Activated naive CD8-positive, alpha-beta T cell (primary cell): ENCODE measurements at regions not wholly inside any gene's neighbourhood (a gene's known extent, or its start where the extent isn't known, plus 50 kb on each side); places are given as distances from the start of the nearest gene placed in this dataset.

Experiments
- H3K27ac Mint-ChIP-seq: one replicate; pipeline ENCODE4 v1.8.0; 2021; ENCODE audit warnings: mixed read lengths
- H3K27me3 Mint-ChIP-seq: one replicate; pipeline ENCODE4 v1.8.0; 2021; ENCODE audit warnings: mixed read lengths
- H3K36me3 Mint-ChIP-seq: one replicate; pipeline ENCODE4 v1.8.0; 2021; ENCODE audit warnings: mixed read lengths
- H3K4me1 Mint-ChIP-seq: one replicate; pipeline ENCODE4 v1.8.0; 2021; ENCODE audit warnings: low read depth, mixed read lengths
- H3K4me3 Mint-ChIP-seq: one replicate; pipeline ENCODE4 v1.8.0; 2021; ENCODE audit warnings: mild to moderate bottlenecking, mixed read lengths
- H3K9me3 Mint-ChIP-seq: one replicate; pipeline ENCODE4 v1.8.0; 2021; ENCODE audit warnings: low read depth, mixed read lengths

DNA sequence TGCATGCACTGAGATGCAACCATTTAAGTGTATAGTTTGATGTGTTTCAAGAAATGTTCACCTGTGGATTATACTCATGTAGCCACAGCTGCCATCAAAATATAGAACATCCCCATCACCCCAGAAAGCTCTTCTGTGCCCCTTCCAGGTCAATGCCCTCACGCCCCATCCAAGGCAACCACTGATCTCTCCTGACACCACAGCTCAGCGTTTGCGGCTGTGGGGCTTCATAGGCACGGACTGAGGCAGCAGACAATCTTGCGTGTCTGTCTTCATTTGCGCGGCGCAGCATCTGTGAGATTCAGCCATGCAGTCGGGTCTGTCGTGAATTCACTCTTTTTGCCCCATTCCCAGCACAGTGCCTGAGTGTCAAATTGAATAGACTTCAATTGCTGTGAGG, 153.8 kb upstream of the UQCRFS1 start:
- H3K9me3 Mint-ChIP-seq = peaks cover 4% of the 10 kb centered on the region
- H3K4me3 Mint-ChIP-seq = no peak overlapping the region
- no peaks in the 10 kb centered on the region for H3K36me3 Mint-ChIP-seq
- H3K27ac Mint-ChIP-seq = no peak overlapping the region
- no peaks in the 10 kb centered on the region for H3K4me1 Mint-ChIP-seq
- peaks cover 28% of the 10 kb centered on the region for H3K27me3 Mint-ChIP-seq

DNA sequence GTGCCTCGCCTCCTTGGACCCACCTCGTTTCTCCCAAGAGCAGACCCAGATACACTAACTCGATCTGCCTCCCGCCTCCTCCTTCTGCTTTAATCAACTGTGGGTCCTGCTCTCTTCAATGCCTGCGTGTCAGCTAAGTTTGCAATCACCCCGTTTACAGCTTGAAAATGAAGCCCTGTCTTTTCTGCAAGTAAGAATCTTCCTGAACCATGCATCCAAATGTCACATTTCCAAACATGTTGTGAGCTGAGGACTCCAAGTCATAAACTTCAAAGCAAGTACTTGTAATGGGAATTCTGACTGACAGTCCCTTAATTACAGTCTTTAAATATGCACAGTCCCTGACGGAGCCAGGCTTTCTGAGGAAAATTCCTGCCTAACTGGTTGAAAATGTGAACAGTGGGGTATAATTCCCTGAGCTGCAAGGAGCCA, 154.9 kb upstream of the UQCRFS1 start:
- no peaks in the 10 kb centered on the region for H3K4me1 Mint-ChIP-seq
- peaks cover 26% of the 10 kb centered on the region for H3K27me3 Mint-ChIP-seq
- no peaks in the 10 kb centered on the region for H3K9me3 Mint-ChIP-seq

DNA sequence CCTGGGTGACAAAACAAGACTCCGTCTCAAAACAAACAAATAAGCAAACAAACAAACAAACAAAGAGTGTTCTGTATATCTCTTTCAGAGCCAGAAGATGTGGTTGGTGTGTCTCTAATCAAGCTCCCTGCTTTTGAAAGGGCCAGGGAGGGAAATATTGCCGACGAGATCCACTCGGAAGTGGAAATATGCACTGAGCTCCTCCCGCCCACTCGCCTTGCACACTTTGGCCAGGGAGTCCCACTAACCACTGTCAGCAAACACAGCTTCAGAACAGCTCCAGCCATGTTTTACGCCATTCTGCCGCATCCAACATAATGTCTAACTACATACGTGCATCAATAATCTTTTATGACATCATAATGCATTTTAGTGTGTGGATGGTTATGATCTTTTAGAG, 155.5 kb upstream of the VSTM2B start:
- H3K36me3 Mint-ChIP-seq = no peaks in the 10 kb centered on the region
- H3K27me3 Mint-ChIP-seq = peaks cover 23% of the 10 kb centered on the region
- H3K27ac Mint-ChIP-seq = no peak overlapping the region
- no peaks in the 10 kb centered on the region for H3K4me1 Mint-ChIP-seq
- H3K4me3 Mint-ChIP-seq = no peak overlapping the region
- H3K9me3 Mint-ChIP-seq = no peaks in the 10 kb centered on the region

More for the DNA sequence above, 154.9 kb upstream of the UQCRFS1 start:
- H3K4me3 Mint-ChIP-seq = no peak overlapping the region
- H3K27ac Mint-ChIP-seq = no peak overlapping the region
- H3K36me3 Mint-ChIP-seq = no peaks in the 10 kb centered on the region

DNA sequence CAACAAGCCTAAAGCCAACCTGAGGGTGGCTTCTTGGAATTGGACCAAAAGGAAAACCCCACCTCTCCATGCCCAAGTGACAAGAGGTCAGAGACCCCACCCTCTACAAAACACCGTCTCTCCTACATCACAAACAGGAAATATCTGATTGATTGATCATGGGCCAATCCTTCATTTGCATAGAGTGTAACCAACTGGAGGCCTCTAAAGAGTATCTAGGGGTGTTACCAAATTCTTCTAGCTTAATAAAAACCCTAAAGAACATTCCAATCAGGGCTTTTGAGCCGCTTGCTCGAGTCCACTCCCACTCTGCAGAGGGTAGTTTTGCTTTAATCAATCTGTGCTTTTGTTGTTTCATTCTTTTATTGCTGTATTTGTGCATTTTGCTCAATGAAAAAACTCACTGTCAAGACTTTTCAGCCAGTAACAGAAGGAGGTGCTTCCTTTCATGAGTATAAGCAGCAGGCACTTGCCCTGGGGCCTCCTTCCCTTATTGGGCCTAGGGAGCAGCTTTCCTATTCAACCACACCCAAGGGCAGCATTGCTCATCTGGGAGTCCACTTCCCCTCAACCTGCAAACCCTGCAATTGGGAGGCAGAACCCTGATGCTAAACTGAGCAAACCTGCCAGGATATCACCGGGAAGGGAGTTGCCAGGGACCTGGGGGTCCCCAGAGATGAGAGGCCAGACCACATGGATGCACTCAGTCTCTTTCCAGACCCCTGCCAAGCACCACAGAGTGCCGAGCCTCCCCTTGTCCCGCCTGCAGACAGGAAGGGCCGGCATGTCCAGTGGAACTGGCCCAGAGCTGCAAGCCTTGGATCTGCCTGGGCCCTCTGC, 154.3 kb upstream of the VSTM2B start:
- H3K9me3 Mint-ChIP-seq = no peaks in the 10 kb centered on the region
- no peak overlapping the region for H3K27ac Mint-ChIP-seq
- H3K36me3 Mint-ChIP-seq = no peaks in the 10 kb centered on the region
- H3K4me1 Mint-ChIP-seq = no peaks in the 10 kb centered on the region
- H3K4me3 Mint-ChIP-seq = no peak overlapping the region
- H3K27me3 Mint-ChIP-seq = peaks cover 17% of the 10 kb centered on the region

DNA sequence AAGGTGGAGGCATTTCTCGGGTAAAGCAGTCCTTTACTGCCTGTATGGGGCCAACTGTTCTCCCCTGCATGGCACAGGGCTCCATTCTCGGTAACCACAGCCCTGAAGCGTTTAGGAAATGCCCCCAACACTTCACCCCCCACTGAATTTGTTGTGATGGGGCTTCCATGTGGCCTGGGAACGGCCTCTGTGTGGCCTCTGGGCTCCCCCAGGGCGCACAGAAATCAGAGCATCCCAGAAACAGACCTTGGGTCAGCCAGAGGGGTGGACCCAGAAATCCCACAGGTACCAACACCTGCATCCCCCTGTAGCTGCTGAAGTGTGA, 153.7 kb upstream of the VSTM2B start:
- H3K36me3 Mint-ChIP-seq = no peaks in the 10 kb centered on the region
- no peaks in the 10 kb centered on the region for H3K4me1 Mint-ChIP-seq
- H3K9me3 Mint-ChIP-seq = no peaks in the 10 kb centered on the region
- no peak overlapping the region for H3K4me3 Mint-ChIP-seq
- H3K27me3 Mint-ChIP-seq = peaks cover 13% of the 10 kb centered on the region
- H3K27ac Mint-ChIP-seq = no peak overlapping the region

DNA sequence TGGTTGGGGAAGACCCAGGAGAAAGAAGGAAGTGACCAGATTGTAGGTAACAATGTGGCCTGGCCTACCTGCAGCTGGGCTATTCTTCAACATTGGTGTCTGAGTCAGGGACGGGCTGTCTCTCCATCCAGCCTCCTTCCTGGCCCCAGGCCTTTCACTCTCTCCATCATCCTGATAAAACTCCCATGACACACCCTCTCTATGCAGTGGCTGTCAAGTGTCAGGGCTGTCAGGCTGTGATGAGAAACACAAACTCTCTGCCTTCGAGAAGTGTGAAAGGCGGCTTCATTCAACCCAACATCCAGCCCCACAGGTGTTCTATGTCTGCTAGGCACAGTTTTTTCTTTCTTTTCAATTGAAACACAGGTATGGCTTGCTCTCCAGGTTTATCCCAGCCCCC, 153.3 kb upstream of the VSTM2B start:
- Mint-ChIP-seq H3K27me3 (peaks cover 16% of the 10 kb centered on the region), H3K36me3 (no peaks in the 10 kb centered on the region), H3K4me1 (no peaks in the 10 kb centered on the region), H3K4me3 (no peak overlapping the region), H3K27ac (no peak overlapping the region), H3K9me3 (no peaks in the 10 kb centered on the region)

DNA sequence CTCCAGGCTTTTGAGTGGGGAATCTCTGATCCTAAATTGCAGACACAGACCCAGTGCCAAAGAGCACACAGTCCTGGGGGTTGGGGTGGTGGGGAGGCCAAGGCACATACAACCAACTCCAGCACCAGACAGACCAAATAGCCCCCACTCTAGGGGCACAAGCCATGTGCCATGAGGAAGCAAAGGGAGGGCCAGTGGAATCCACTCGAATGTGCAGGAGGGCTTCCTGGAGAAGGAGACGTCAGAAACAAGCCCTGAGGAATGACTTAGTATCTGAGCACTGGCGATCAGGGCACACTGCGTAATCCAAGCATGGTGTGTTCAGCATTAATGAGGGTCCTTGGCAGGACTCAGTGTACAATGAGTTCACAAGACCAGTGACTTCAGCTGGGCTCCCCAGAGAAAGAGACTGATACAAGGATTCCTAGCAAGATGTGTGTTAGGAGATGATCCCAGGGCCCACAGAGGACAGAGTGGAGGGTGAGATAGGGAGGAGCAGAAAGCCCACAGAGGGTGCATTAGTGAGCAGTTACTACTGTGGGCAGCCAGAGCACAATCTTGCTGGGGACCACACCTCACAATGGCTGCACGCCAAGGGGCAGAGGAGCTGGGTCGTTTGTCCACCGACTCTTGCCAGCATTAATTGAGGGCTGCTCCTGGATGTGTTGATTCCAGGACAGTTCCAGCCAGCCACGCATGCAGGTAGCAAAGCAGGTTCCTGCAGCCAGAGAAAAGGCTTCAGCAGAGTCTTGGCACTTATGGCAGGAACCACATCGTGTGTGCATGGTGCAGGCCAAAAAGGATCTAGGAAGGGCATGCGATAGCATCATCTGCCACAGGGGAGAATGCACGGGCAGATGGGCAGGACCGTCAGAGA, 152.6 kb upstream of the VSTM2B start:
- no peak overlapping the region for H3K27ac Mint-ChIP-seq
- no peaks in the 10 kb centered on the region for H3K36me3 Mint-ChIP-seq
- no peak overlapping the region for H3K4me3 Mint-ChIP-seq
- H3K9me3 Mint-ChIP-seq = no peaks in the 10 kb centered on the region
- peaks cover 12% of the 10 kb centered on the region for H3K27me3 Mint-ChIP-seq
- no peaks in the 10 kb centered on the region for H3K4me1 Mint-ChIP-seq

DNA sequence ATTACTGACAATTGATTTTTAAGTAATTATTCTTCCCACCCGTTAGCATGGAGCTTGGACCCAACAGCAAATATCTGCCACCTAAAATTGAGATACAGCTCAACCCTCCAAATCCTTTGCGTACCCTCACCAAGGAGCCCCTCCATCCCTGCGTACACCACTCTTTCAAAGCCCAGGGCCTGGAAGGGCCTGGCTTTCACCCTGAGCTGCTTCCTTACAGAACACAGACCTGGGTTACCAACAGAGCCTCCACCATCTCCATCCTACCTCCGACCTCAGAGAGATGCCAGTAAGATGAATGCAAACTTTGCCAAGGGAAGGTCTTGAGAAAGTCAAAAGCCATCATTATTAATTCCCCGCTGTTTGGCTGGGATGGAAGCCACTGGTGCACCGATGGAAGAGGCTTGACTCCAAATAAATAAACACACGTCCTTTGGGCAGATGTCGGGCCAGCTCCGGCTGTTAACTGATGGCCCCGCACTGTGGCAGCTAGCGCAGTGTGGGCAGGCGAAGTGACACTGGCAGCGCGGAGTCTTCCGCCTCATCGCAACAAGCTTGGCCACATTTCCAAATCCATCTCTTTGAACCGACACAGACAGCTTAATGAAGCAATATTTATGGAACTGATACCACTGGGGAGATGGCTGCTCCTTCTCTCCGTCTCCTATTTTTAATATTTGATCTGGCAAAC, 150.2 kb upstream of the VSTM2B start:
- no peak overlapping the region for H3K4me3 Mint-ChIP-seq
- no peak overlapping the region for H3K27ac Mint-ChIP-seq
- no peaks in the 10 kb centered on the region for H3K9me3 Mint-ChIP-seq
- H3K36me3 Mint-ChIP-seq = no peaks in the 10 kb centered on the region
- peaks cover 10% of the 10 kb centered on the region for H3K27me3 Mint-ChIP-seq
- no peaks in the 10 kb centered on the region for H3K4me1 Mint-ChIP-seq

DNA sequence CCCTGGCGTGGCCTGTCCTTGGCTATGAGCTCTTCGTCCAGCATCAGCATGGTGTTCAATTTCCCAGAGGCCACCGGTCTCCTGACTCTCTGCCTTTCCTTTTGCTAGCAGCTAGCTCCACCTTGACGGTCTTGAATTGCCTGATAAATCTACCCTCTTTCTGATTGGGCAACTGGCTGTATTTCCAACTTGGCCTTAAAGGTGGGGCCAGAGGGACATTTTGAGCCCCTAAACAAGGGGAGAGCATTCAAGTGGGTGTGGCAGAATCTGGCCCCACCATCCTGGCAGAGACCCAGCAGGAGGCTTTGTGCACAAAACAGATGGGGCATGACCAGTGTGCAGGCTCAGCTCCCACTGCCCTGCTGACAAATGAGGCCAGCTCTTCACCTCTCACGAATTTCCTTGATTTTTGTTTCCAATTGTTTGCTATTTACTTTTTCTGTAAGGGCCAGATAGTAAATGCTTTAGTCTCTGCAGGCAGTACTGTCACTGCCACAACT, 148.9 kb upstream of the VSTM2B start:
- Mint-ChIP-seq H3K27ac (no peak overlapping the region), H3K4me1 (no peaks in the 10 kb centered on the region), H3K27me3 (peaks cover 7% of the 10 kb centered on the region), H3K4me3 (no peak overlapping the region), H3K9me3 (no peaks in the 10 kb centered on the region), H3K36me3 (no peaks in the 10 kb centered on the region)

DNA sequence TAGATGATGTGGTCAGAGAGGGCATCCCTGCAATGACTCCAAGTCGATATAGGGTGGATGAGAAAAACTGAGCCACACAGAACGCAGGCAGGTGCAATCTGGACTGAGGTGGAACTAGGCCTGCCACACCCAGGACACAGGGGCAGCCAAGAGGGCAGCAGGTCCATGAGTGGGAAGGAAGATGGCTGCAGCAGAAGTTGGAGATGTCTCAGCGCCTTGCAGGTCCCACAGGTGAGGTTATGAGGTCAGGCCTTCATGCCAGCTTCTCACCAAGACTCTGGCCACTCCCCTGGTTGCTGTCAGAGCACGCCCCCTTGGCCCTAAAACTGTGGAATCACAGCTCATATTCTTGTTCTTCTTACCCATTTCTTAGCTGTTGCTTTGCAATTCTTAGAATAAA, 147.7 kb upstream of the VSTM2B start:
- no peaks in the 10 kb centered on the region for H3K9me3 Mint-ChIP-seq
- no peak overlapping the region for H3K27ac Mint-ChIP-seq
- H3K4me1 Mint-ChIP-seq = no peaks in the 10 kb centered on the region
- no peak overlapping the region for H3K4me3 Mint-ChIP-seq
- no peaks in the 10 kb centered on the region for H3K36me3 Mint-ChIP-seq
- H3K27me3 Mint-ChIP-seq = peaks cover 6% of the 10 kb centered on the region

DNA sequence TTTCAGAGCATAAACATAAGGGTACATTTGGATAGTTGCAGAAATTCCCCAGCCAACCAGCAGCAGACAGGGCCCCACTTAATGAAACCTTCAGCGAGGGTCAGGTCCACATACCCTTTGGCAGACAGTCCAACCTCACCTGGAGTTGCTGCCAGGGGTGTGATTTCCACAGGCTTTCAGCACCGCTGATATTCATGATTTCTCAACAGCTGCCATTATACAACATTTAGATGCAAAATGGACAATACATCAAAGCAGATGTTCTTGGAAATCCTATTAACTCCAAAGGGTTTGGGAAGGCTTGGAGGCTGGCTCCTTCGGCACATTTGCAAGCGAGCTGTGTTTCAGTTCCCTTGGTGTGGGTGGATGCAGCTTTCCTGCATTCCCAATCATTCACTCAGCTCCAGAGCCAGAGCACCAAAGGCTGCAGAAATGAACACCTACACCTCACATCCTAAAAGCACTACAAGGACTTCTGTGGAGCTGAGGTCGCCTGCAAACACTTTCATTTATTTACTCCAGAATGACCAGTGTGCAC, 147.2 kb upstream of the VSTM2B start:
- no peak overlapping the region for H3K27ac Mint-ChIP-seq
- H3K4me1 Mint-ChIP-seq = no peaks in the 10 kb centered on the region
- H3K27me3 Mint-ChIP-seq = peaks cover 3% of the 10 kb centered on the region
- H3K9me3 Mint-ChIP-seq = no peaks in the 10 kb centered on the region
- H3K36me3 Mint-ChIP-seq = no peaks in the 10 kb centered on the region
- no peak overlapping the region for H3K4me3 Mint-ChIP-seq

DNA sequence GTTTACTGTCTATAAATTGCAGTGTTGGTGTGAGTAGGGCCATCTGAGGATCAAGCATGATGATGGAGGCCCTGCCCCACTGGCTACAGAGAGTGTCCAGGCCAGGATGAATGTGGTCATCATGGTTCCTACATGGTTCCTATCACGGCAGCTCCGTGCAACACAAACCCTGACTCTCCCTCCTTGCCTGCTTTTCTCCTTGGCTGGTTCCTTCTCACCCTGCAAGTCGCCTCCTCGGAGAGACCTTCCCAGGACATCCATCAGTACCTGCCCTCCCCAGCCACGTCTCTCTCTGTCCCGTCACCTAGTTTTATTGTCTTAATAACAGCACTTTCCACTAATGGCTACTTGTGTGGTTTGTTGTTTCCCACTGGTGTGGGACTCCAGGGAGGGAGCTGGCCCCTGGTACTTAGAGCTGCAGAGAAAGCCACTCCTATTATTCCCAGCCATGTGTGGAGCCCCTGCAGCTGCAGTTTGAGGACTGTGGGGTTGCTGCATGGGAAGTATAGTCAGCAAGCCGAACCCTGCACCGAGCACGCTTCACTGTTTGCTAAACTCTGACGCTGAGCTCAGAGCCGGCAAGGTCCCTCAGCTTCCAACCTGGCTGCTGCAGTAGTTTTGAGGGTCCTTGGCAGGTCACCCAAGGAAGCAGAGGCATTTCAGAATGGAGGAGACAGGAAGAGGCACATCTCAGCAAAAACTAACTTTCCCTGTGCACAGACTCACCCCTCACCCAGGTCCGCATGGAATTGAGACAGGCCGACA, 146.4 kb upstream of the VSTM2B start:
- Mint-ChIP-seq H3K27me3 (peaks cover 3% of the 10 kb centered on the region), H3K27ac (no peak overlapping the region)

DNA sequence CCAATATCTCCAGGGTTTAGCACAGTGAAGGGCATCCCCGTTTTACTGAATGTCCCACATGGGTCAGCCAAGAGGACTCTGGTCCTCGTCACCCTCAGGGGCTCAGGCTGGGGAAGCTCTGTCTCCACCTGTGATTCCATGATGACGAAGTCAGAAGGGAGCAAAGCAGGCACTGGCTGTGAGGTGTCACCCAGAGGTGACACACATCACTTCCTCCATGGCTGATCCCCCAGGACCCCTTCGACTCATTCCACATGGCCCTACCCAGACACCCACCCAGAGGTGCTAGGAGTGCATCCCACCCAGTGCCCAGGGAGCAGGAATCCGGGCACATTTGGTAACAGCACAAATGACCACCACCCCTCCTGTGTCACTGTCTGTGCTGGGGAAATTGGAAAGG, 145.2 kb upstream of the VSTM2B start:
- no peaks in the 10 kb centered on the region for H3K4me1 Mint-ChIP-seq
- H3K27me3 Mint-ChIP-seq = peaks cover 3% of the 10 kb centered on the region
- H3K9me3 Mint-ChIP-seq = no peaks in the 10 kb centered on the region
- H3K4me3 Mint-ChIP-seq = no peak overlapping the region
- no peak overlapping the region for H3K27ac Mint-ChIP-seq
- no peaks in the 10 kb centered on the region for H3K36me3 Mint-ChIP-seq

More for the DNA sequence above, 146.4 kb upstream of the VSTM2B start:
- no peak overlapping the region for H3K4me3 Mint-ChIP-seq
- no peaks in the 10 kb centered on the region for H3K4me1 Mint-ChIP-seq
- no peaks in the 10 kb centered on the region for H3K36me3 Mint-ChIP-seq
- H3K9me3 Mint-ChIP-seq = no peaks in the 10 kb centered on the region
